T-helper 17 cell (primary cell): ENCODE measurements at regions not wholly inside any gene's neighbourhood (a gene's known extent, or its start where the extent isn't known, plus 50 kb on each side); places are given as distances from the start of the nearest gene placed in this dataset.
A peak's percentile ranks its signal among the peaks of the same experiment; 100 is the strongest.

Experiments used
- ATAC-seq: fragments of 150-1000 bp; cut with Tn5 transposase; 2 replicates; pipeline ENCODE4 v1.10.0; 2021; ENCODE audit warnings: mild to moderate bottlenecking, moderate library complexity
- DNase-seq, 3 donors: peaks; one replicate each; pipeline versions ENCODE4 v3.0.0 to v3.0.0-alpha.2; 2020 to 2021
- H3K9me3 ChIP-seq: one replicate; pipeline ENCODE4 v1.7.0; 2013; ENCODE audit warnings: low read length, mild to moderate bottlenecking; ENCODE audit not compliant: control insufficient read depth, poor library complexity, severe bottlenecking
- H3K27ac Mint-ChIP-seq: one replicate; pipeline ENCODE4 v1.8.0; 2022; ENCODE audit warnings: mild to moderate bottlenecking, moderate library complexity, mixed read lengths
- H3K27me3 Mint-ChIP-seq: one replicate; pipeline ENCODE4 v1.8.0; 2022; ENCODE audit warnings: mixed read lengths
- H3K36me3 Mint-ChIP-seq: one replicate; pipeline ENCODE4 v1.8.0; 2022; ENCODE audit warnings: low read depth, mixed read lengths
- H3K4me1 Mint-ChIP-seq: one replicate; pipeline ENCODE4 v1.8.0; 2022; ENCODE audit warnings: mild to moderate bottlenecking, mixed read lengths
- H3K4me3 Mint-ChIP-seq: one replicate; pipeline ENCODE4 v1.8.0; 2022; ENCODE audit warnings: mild to moderate bottlenecking, moderate library complexity, mixed read lengths

- peak; percentile 14 for ATAC-seq
- H3K4me1 Mint-ChIP-seq: peaks cover 6% of the 10 kb centered on the region
- H3K27ac Mint-ChIP-seq: no peak overlapping the region
- no peak for DNase-seq
- no peaks in the 10 kb centered on the region for H3K9me3 ChIP-seq
- no peaks in the 10 kb centered on the region for H3K36me3 Mint-ChIP-seq
- H3K27me3 Mint-ChIP-seq: no peaks in the 10 kb centered on the region
- no peak overlapping the region for H3K4me3 Mint-ChIP-seq
These were observed 50.0 kb upstream of the PITRM1 start for GRCh38 chr10:3222626-3223025.
